ENCODE measurements at regions not wholly inside any gene's neighbourhood (a gene's known extent, or its start where the extent isn't known, plus 50 kb on each side); places are given as distances from the start of the nearest gene placed in this dataset.

GRCh38 chr10:78184851-78185692 is 151.4 kb downstream of the RPS24 start:
- TF ChIP-seq CTCF (IDR thresholded peaks at IDR 0.05; ENCODE audit: borderline replicate concordance, control extremely low read depth, extremely low read depth, insufficient read depth, missing control alignments) = no peak
- in situ Hi-C loops (cut with MboI; ENCODE audit: low sequenced_read_pairs, unreplicated experiment) = no loop called here
- DNase-seq (ENCODE audit: low spot score) = no peak

- in situ Hi-C loops (cut with MboI; ENCODE audit: low sequenced_read_pairs, unreplicated experiment) = no loop called here
- no peak for TF ChIP-seq CTCF (IDR thresholded peaks at IDR 0.05; ENCODE audit: borderline replicate concordance, control extremely low read depth, extremely low read depth, insufficient read depth, missing control alignments)
- DNase-seq (ENCODE audit: low spot score) = no peak
Observed at GRCh38 chr10:78185693-78186055, 152.0 kb downstream of the RPS24 start.

DNA sequence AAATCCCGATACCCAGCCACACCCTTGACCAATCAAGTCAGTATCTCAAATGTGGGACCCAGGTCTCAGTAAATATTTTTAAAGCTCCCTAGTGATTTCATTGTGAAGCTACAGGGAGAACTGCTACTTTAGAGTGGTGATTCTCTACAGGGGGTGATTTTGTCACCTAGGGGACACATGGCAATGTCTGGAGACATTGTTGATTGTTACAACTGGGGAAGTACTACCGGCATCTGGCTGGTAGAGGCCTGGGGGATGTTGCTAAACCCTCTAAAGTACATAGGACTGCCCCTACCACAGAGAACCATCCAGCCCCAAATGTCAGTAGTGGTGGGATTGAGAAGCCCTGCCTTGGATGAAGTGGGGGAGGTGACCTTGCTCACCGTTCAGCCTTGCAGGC is 152.9 kb downstream of the RPS24 start:
- DNase-seq (ENCODE audit: low spot score) = no peak
- in situ Hi-C loops (cut with MboI; ENCODE audit: low sequenced_read_pairs, unreplicated experiment) = no loop called here
- TF ChIP-seq CTCF (IDR thresholded peaks at IDR 0.05; ENCODE audit: borderline replicate concordance, control extremely low read depth, extremely low read depth, insufficient read depth, missing control alignments) = no peak

DNA sequence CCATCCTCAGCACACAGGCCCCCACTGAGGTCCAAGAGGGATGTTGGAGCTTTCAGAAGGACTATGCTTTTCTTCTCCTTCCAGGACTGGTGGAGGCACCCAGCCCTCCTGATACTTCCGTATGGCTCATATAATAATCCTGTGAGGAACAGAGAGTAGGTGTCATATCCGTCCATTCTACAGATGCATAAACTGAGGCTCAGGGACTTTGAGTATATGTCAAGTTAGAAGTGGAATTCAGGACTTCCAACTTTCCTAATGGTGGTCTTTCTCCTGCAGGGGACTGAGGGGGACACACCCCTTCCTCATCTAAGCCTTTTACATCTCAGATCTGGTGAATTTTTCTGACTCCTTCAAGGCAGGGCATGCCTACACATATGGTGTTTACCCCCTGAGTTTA is 153.7 kb downstream of the RPS24 start:
- no peak for TF ChIP-seq CTCF (IDR thresholded peaks at IDR 0.05; ENCODE audit: borderline replicate concordance, control extremely low read depth, extremely low read depth, insufficient read depth, missing control alignments)
- in situ Hi-C loops (cut with MboI; ENCODE audit: low sequenced_read_pairs, unreplicated experiment) = no loop called here
- DNase-seq (ENCODE audit: low spot score) = no peak

DNA sequence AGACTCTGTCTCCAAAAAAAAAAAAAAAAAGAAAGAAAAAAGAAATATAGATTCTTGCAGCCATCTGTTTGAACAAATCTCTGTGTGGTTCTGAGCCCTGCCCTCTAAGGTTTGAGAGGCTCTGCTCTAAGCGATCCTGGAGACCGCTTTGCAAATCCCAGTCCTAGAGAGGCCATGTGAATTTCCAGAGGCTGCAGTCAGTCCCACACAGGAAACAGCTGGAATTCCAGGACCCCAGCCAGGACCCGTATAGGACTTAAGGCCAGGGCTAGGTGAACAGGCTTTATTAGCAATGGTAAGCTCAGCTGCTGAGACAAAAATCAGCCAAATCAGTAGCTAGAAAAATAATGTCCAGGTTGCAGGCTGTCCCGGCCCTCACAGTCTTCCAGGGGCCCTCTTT is 154.8 kb downstream of the RPS24 start:
- TF ChIP-seq CTCF (IDR thresholded peaks at IDR 0.05; ENCODE audit: borderline replicate concordance, control extremely low read depth, extremely low read depth, insufficient read depth, missing control alignments) = no peak
- in situ Hi-C loops (cut with MboI; ENCODE audit: low sequenced_read_pairs, unreplicated experiment) = no loop called here
- no peak for DNase-seq (ENCODE audit: low spot score)

DNA sequence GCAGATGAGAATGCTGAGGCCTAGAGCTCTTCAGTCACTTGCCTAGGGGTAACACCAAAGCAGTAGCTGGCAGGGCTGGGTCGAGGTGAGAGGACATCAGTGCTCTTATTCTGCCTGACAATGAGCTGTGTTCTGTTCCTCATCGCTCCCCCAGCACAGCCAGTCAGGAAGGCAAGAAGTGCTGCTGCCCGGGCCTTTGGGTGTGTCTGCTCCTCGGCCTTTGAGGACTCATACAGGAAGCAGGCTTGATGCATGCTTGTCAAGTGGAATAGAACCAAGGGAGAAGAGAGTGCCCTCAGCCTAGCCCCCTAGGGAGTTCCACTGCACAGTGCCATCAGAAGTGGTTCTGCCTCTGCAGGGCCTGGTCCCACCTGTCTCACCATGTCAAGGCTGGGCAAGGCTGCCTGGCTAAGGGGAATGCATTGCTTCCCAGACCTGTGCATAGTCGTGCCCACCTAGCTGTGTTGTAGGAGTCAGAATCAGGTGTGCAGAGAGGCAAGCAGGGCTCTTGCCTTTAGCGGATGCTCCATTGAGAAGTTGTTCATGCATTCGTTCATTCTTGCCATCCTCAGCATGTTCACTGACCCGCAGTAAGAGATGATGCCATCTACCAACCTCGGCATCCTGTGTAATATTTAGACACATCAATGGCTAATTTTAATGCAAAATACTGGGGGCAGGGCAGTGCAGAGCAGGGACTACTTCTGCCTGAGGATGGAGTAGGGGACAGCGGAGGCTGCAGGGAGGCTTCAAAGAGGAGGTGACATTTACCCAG is 156.6 kb downstream of the RPS24 start:
- in situ Hi-C loops (cut with MboI; ENCODE audit: low sequenced_read_pairs, unreplicated experiment) = no loop called here
- TF ChIP-seq CTCF (IDR thresholded peaks at IDR 0.05; ENCODE audit: borderline replicate concordance, control extremely low read depth, extremely low read depth, insufficient read depth, missing control alignments) = no peak
- no peak for DNase-seq (ENCODE audit: low spot score)

All from GM13976 (cell line).